H1 (cell line): ENCODE measurements at regions not wholly inside any gene's neighbourhood (a gene's known extent, or its start where the extent isn't known, plus 50 kb on each side); places are given as distances from the start of the nearest gene placed in this dataset.

Experiments
- BRCA1 ChIP-seq: IDR thresholded peaks from 2 replicates; pipeline ENCODE4 v1.6.1; 2012; ENCODE audit warnings: low read depth, low read length, improper control_type of control experiment
- CBX8 ChIP-seq: fragments of 300-800, 300-1000 bp; sonication (generic); IDR thresholded peaks from 2 replicates; pipeline ENCODE4 v1.7.1; 2016; ENCODE audit warnings: low read depth, low read length, borderline replicate concordance
- EP300 ChIP-seq, 2 experiments: IDR thresholded peaks; 1 replicate in 1 of 2; 2 replicates in 1 of 2; pipeline ENCODE4 v1.6.1; 2011 to 2012; ENCODE audit warnings: low read depth in 2 of 2, low read length in 2 of 2, mild to moderate bottlenecking in 2 of 2, borderline replicate concordance in 1 of 2, inconsistent platforms in 1 of 2, moderate library complexity in 1 of 2
- EZH2 ChIP-seq: fragments of 200-600 bp; sonication (generic); IDR thresholded peaks from 2 replicates; pipeline ENCODE4 v1.7.1; 2012; ENCODE audit warnings: low read depth, mild to moderate bottlenecking, moderate library complexity, low read length, inconsistent platforms; ENCODE audit not compliant: severe bottlenecking
- KDM1A ChIP-seq: fragments of 200-600, 300-600 bp; sonication (generic); IDR thresholded peaks from 2 replicates; pipeline ENCODE4 v1.7.1; 2016; ENCODE audit warnings: mild to moderate bottlenecking, low read length, borderline replicate concordance
- MAFK ChIP-seq: IDR thresholded peaks from 2 replicates; pipeline ENCODE4 v1.6.1; 2012; ENCODE audit warnings: low read depth, mild to moderate bottlenecking, improper control_type of control experiment, low read length
- POLR2A ChIP-seq, 2 experiments: IDR thresholded peaks; 1 replicate in 1 of 2; 2 replicates in 1 of 2; pipeline ENCODE4 v1.6.1; 2011; ENCODE audit warnings: low read depth in 2 of 2, low read length in 2 of 2, mild to moderate bottlenecking in 2 of 2; ENCODE audit errors: control extremely low read depth in 1 of 2
- RAD21 ChIP-seq, 2 experiments: IDR thresholded peaks in 1 of 2; conservative IDR thresholded peaks in 1 of 2; 2 replicates each; pipeline ENCODE4 v1.6.1; 2011; ENCODE audit warnings: low read depth in 2 of 2, low read length in 2 of 2, improper control_type of control experiment in 1 of 2, inconsistent platforms in 1 of 2, mild to moderate bottlenecking in 1 of 2, moderate library complexity in 1 of 2
- TAF1 ChIP-seq: IDR thresholded peaks from 2 replicates; pipeline ENCODE4 v1.6.1; 2011; ENCODE audit warnings: mild to moderate bottlenecking, low read depth, low read length
- TF ChIP-seq, protein P1 (sequence below), 3 experiments: IDR thresholded peaks; 1 replicate in 2 of 3; 2 replicates in 1 of 3; pipeline versions ENCODE4 v1.5.1 to v1.6.1; 2011; ENCODE audit warnings: low read length in 3 of 3, mild to moderate bottlenecking in 3 of 3, inconsistent platforms in 2 of 3, low read depth in 1 of 3, moderate library complexity in 1 of 3; ENCODE audit not compliant: insufficient read depth in 1 of 3; ENCODE audit errors: control extremely low read depth in 1 of 3
- TF ChIP-seq, protein P2 (sequence below): IDR thresholded peaks from 2 replicates; pipeline ENCODE4 v1.6.1; 2011; ENCODE audit warnings: low read depth, mild to moderate bottlenecking, low read length; ENCODE audit not compliant: insufficient read depth
- TF ChIP-seq, protein P3 (sequence below): IDR thresholded peaks from 2 replicates; pipeline ENCODE4 v1.6.1; 2012; ENCODE audit warnings: low read length, inconsistent platforms

DNA sequence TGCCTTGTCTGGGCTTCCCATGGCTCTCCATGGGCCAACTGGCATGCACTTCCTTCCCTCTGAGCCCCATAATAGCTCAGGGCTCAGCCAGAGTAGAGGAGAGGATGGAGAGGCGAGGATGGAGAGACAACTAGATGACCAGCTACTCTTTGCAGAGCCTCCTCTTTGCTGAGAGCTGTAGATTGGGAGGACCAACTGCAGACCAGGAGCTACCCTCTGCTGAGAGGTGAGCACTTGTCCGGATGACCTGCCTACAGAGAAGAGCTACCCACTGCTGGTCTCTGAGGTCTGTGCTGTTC, 58.0 kb upstream of the ETV3 start:
- no peak for TF ChIP-seq EP300 (IDR thresholded peaks at IDR 0.05; ENCODE audit: borderline replicate concordance in 1 of 2, low read depth in 2 of 2, low read length in 2 of 2)
- TF ChIP-seq, protein P1, sequence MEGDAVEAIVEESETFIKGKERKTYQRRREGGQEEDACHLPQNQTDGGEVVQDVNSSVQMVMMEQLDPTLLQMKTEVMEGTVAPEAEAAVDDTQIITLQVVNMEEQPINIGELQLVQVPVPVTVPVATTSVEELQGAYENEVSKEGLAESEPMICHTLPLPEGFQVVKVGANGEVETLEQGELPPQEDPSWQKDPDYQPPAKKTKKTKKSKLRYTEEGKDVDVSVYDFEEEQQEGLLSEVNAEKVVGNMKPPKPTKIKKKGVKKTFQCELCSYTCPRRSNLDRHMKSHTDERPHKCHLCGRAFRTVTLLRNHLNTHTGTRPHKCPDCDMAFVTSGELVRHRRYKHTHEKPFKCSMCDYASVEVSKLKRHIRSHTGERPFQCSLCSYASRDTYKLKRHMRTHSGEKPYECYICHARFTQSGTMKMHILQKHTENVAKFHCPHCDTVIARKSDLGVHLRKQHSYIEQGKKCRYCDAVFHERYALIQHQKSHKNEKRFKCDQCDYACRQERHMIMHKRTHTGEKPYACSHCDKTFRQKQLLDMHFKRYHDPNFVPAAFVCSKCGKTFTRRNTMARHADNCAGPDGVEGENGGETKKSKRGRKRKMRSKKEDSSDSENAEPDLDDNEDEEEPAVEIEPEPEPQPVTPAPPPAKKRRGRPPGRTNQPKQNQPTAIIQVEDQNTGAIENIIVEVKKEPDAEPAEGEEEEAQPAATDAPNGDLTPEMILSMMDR (IDR thresholded peaks at IDR 0.05; ENCODE audit: control extremely low read depth in 1 of 3, insufficient read depth in 1 of 3, low read depth in 1 of 3, low read length in 3 of 3) = no peak
- no peak for TF ChIP-seq EZH2
- no peak for TF ChIP-seq POLR2A (IDR thresholded peaks at IDR 0.05; ENCODE audit: control extremely low read depth in 1 of 2, low read depth in 2 of 2, low read length in 2 of 2)
- TF ChIP-seq, protein P2, sequence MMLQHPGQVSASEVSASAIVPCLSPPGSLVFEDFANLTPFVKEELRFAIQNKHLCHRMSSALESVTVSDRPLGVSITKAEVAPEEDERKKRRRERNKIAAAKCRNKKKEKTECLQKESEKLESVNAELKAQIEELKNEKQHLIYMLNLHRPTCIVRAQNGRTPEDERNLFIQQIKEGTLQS = no peak
- TF ChIP-seq CBX8 = no peak
- TF ChIP-seq MAFK = no peak
- TF ChIP-seq RAD21 (IDR thresholded peaks at IDR 0.05 in 1 of 2, conservative IDR thresholded peaks at IDR 0.05 in 1 of 2; ENCODE audit: low read depth in 2 of 2, low read length in 2 of 2) = no peak
- TF ChIP-seq, protein P3, sequence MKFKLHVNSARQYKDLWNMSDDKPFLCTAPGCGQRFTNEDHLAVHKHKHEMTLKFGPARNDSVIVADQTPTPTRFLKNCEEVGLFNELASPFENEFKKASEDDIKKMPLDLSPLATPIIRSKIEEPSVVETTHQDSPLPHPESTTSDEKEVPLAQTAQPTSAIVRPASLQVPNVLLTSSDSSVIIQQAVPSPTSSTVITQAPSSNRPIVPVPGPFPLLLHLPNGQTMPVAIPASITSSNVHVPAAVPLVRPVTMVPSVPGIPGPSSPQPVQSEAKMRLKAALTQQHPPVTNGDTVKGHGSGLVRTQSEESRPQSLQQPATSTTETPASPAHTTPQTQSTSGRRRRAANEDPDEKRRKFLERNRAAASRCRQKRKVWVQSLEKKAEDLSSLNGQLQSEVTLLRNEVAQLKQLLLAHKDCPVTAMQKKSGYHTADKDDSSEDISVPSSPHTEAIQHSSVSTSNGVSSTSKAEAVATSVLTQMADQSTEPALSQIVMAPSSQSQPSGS = no peak
- TF ChIP-seq BRCA1 = no peak
- no peak for TF ChIP-seq KDM1A
- TF ChIP-seq TAF1 = no peak
